Stomach (tissue), 8 donors: ENCODE measurements at regions not wholly inside any gene's neighbourhood (a gene's known extent, or its start where the extent isn't known, plus 50 kb on each side); places are given as distances from the start of the nearest gene placed in this dataset.
"Not testable (repeated sequence)": the region's sequence is repeated elsewhere in the genome, so short reads cannot be mapped to it uniquely, and the experiment has no call there.

Experiments
- DNase-seq, 2 donors: peaks; one replicate each; pipeline versions ENCODE4 v3.0.0 to v3.0.0-alpha.2; 2013 to 2019
- H3K27ac ChIP-seq, 5 donors: fragments of 200-600 bp in 4 of 5; sonication (generic) in 4 of 5; one replicate each; pipeline ENCODE4 v1.5.1; 2013 to 2019; ENCODE audit warnings: mild to moderate bottlenecking in 1 of 5, moderate library complexity in 1 of 5
- H3K27me3 ChIP-seq, 3 donors: fragments of 200-600 bp; sonication (generic); one replicate each; pipeline ENCODE4 v1.5.1; 2017 to 2019; ENCODE audit warnings: mixed run types in 1 of 3
- H3K36me3 ChIP-seq, 4 donors: fragments of 200-600 bp; sonication (generic); 1 replicate in 3 of 4; 2 replicates in 1 of 4; pipeline ENCODE4 v1.5.1; 2016 to 2019
- H3K4me1 ChIP-seq, 4 donors: fragments of 200-600 bp; sonication (generic); one replicate each; pipeline ENCODE4 v1.5.1; 2016 to 2019
- H3K4me3 ChIP-seq, 4 donors: fragments of 200-600 bp; sonication (generic) in 3 of 4; one replicate each; pipeline ENCODE4 v1.5.1; 2016 to 2019; ENCODE audit warnings: mild to moderate bottlenecking in 1 of 4
- H3K9me3 ChIP-seq, 4 donors: fragments of 200-600 bp; sonication (generic); one replicate each; pipeline ENCODE4 v1.5.1; 2016 to 2019
- EP300 ChIP-seq: sonication (generic); formaldehyde crosslinking; IDR thresholded peaks from one replicate; pipeline ENCODE4 v1.6.1; 2017; ENCODE audit warnings: antibody characterized with exemption
- POLR2A ChIP-seq, 4 donors: fragments of 450-650 bp; IDR thresholded peaks; one replicate each; pipeline ENCODE4 v1.6.1; 2016; ENCODE audit warnings: antibody characterized with exemption in 4 of 4, control low read depth in 2 of 4, mild to moderate bottlenecking in 1 of 4, moderate library complexity in 1 of 4
- POLR2AphosphoS5 ChIP-seq, 3 donors: sonication (generic); formaldehyde crosslinking; IDR thresholded peaks; one replicate each; pipeline ENCODE4 v1.6.1; 2016; ENCODE audit warnings: antibody characterized with exemption in 3 of 3
- WGBS, 5 donors: extraction: QIAGEN DNeasy Blood & Tissue Kit in 3 of 5; methylation state at CpG; one replicate each; pipeline versions ENCODE4 v1.1.5 to v1.1.7; 2013 to 2018; 5-methylcytosine and 5-hydroxymethylcytosine counted together
- intact Hi-C: fragments of 100-400 bp; cut with DNase I; formaldehyde crosslinking; loops from one replicate; pipeline ENCODE4 v1.15.1; 2023; ENCODE audit warnings: low total_unique reads
- TF ChIP-seq, protein P1 (sequence below), 7 experiments: fragments of 450-650 bp in 4 of 7; fragments of 200-600 bp in 3 of 7; sonication (generic) in 3 of 7; IDR thresholded peaks; one replicate each; pipeline ENCODE4 v1.5.1; 2016 to 2019; ENCODE audit warnings: antibody characterized with exemption in 7 of 7, control low read depth in 2 of 7, mild to moderate bottlenecking in 1 of 7
- donor health status: healthy with polysubstance abuse.
- donor health status: Bipolar disorder and iron deficiency.
- donor health status: healthy.

DNA sequence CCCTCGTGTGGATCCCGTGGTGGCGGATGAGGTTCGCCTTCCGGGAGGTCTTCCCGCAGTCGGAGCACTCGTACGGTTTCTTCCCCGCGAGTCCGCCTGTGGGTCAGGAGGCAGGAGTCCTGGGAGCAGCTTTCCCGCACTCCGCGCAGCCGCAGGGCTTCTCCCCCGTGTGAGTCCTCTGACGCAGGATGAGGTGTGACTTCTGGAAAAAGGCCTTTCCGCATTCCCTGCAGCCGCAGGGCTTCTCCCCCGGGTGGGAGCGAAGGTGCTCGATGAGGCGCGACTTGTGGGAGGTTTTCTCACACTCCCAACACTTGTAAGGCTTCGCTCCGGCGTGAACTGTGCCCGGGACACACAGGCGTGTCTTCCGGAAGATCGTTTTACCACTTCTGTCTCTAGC lies 68.8 kb upstream of the WIPI2 start:
- H3K4me1 ChIP-seq, intact Hi-C loops, H3K9me3 ChIP-seq, H3K27ac ChIP-seq, H3K36me3 ChIP-seq, DNase-seq, H3K4me3 ChIP-seq: not testable (repeated sequence)
- 84 to 96% (median 88%) methylated on average over 4 to 23 of the region's 32 CpGs for WGBS, 5 donors
- H3K27me3 ChIP-seq: peaks cover 0 to 19% (median 0%) of the 10 kb centered on the region in 3 donors

DNA sequence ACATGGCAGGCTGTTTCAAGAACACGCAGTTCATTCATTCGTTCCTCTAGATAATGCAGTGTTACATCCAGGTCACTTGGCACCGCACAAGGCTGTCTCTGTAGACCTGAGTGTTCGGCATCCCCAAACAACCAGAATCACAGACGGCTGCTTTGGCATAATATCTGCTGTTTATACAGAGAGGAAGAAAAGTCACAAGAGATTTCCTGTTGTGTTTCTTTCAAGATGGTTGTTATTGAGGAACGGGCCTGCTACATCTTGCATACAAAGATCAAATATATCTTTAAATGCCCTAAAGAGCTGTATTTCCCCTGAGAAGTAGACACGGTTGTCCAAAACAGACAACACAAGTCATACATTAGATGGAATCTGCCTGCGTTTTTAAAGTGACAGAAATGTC lies 58.8 kb upstream of the WIPI2 start:
- peaks cover 0 to 18% (median 0%) of the 10 kb centered on the region in 3 donors for H3K27me3 ChIP-seq
- H3K4me3 ChIP-seq, H3K36me3 ChIP-seq, H3K27ac ChIP-seq, H3K4me1 ChIP-seq, DNase-seq, H3K9me3 ChIP-seq, intact Hi-C loops: not testable (repeated sequence)
- 53 to 68% (median 63%) methylated on average over 6 to 8 of the region's 8 CpGs for WGBS, 5 donors

DNA sequence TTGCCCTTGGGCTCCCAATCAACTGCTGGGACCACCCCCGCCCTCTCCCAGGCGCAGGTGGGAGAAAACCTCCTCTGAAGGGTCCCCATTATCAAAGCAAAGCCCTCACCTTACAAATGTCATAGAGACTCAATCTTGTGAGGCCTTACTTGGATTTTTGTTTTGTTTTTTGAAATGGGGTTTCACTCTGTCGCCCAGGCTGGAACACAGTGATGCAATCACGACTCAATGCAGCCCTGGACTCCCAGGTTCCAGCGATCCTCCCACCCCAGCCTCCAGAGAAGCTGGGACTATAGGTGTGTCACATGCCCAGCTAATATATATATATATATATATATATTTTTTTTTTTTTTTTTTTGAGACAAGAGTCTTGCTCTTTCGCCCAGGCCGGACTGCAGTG lies 57.5 kb upstream of the WIPI2 start:
- H3K4me3 ChIP-seq: no peak overlapping the region
- peaks cover 0 to 6% (median 0%) of the 10 kb centered on the region in 3 donors for H3K27me3 ChIP-seq
- H3K36me3 ChIP-seq: no peaks in the 10 kb centered on the region
- H3K27ac ChIP-seq: no peak overlapping the region
- H3K4me1 ChIP-seq: no peaks in the 10 kb centered on the region
- no peaks in the 10 kb centered on the region for H3K9me3 ChIP-seq
- DNase-seq: no peak
- TF ChIP-seq POLR2A (IDR thresholded peaks at IDR 0.05) (no peak), EP300 (no peak), POLR2AphosphoS5 (IDR thresholded peaks at IDR 0.05) (no peak)
- TF ChIP-seq, protein P1, sequence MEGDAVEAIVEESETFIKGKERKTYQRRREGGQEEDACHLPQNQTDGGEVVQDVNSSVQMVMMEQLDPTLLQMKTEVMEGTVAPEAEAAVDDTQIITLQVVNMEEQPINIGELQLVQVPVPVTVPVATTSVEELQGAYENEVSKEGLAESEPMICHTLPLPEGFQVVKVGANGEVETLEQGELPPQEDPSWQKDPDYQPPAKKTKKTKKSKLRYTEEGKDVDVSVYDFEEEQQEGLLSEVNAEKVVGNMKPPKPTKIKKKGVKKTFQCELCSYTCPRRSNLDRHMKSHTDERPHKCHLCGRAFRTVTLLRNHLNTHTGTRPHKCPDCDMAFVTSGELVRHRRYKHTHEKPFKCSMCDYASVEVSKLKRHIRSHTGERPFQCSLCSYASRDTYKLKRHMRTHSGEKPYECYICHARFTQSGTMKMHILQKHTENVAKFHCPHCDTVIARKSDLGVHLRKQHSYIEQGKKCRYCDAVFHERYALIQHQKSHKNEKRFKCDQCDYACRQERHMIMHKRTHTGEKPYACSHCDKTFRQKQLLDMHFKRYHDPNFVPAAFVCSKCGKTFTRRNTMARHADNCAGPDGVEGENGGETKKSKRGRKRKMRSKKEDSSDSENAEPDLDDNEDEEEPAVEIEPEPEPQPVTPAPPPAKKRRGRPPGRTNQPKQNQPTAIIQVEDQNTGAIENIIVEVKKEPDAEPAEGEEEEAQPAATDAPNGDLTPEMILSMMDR (IDR thresholded peaks at IDR 0.05): no peak
- intact Hi-C loops: no loop called here
- WGBS, 5 donors: 65 to 90% (median 73%) methylated on average over 5 to 7 of the region's 7 CpGs

DNA sequence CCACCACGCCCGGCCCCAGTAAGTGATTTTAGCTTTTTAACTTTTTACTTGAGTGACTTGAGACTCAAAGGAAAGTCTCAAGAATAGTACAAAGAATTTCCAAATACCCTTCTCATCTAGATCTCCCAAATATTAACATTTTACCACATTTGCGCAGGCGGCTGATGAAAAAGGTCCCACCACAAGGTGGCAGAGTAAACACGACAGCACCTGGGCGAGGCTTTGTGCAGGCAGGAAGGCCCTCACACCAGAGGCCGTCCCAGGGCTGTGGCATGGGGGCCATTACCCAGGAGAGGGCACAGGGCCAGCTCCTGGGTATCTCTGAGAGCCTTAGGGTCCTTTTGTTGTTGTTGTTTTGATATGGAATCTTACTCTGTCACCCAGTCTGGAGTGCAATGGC lies 50.0 kb upstream of the WIPI2 start:
- H3K27me3 ChIP-seq: peaks cover 0 to 11% (median 7%) of the 10 kb centered on the region in 3 donors
- no peak overlapping the region for H3K27ac ChIP-seq
- H3K4me3 ChIP-seq: no peak overlapping the region
- TF ChIP-seq, protein P1 (IDR thresholded peaks at IDR 0.05): peak in 4 of 7 experiments; percentile 14 to 39 (median 30)
- no peak for TF ChIP-seq POLR2A (IDR thresholded peaks at IDR 0.05)
- H3K4me1 ChIP-seq: peaks cover 0 to 4% (median 0%) of the 10 kb centered on the region in 4 donors
- intact Hi-C loops: no loop called here
- H3K36me3 ChIP-seq: no peaks in the 10 kb centered on the region
- 46 to 62% (median 50%) methylated on average over 6 to 7 of the region's 7 CpGs for WGBS, 5 donors
- peak; percentile 42 to 47 for DNase-seq
- H3K9me3 ChIP-seq: no peaks in the 10 kb centered on the region
